GM19455 (cell line): ENCODE measurements at regions not wholly inside any gene's neighbourhood (a gene's known extent, or its start where the extent isn't known, plus 50 kb on each side); places are given as distances from the start of the nearest gene placed in this dataset.
"Not testable (repeated sequence)": the region's sequence is repeated elsewhere in the genome, so short reads cannot be mapped to it uniquely, and the experiment has no call there.

Experiments
- ATAC-seq: cut with Tn5 transposase; IDR thresholded peaks from one replicate; pipeline ENCODE4 v1.9.1; 2021; ENCODE audit not compliant: unreplicated experiment

GRCh38 chr2:3037196-3038194 is 340.1 kb downstream of the EIPR1 start:
- no peak for ATAC-seq

DNA sequence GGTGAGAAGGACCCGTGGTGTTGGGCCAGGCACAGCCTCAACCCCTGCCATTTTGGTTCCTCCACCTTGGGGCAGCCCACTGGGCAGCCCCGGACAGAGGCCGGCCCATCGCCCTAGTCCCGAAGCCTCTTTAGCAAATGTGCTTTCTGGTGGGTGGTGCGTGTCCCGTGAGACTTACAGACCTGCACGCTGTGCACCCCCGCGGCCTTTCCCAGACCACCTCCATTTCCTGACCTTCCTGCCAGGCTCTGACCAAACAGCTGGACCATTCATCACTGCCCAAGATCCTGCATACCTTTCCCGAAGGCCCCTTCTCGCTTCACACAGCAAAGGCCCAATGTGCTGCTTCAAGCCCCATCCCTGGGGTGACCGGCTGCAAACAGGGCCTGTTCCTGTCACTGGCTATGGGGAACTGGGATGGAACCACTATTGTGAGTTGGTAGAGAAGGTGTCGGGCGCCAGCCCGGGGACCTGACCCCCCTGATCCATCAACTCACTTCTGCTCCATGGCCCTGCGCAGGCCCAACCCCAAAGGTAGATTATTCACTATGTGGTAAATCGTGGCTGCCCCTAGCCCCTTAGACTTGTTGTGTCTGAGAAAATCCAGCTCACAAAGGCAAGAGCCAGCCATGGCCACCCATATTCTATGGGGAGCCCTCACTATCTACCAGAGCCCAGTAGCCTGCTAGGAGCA is 341.0 kb downstream of the EIPR1 start:
- ATAC-seq, result no peak

- no peak for ATAC-seq
These were observed 342.1 kb downstream of the EIPR1 start for GRCh38 chr2:3035385-3036050.

DNA sequence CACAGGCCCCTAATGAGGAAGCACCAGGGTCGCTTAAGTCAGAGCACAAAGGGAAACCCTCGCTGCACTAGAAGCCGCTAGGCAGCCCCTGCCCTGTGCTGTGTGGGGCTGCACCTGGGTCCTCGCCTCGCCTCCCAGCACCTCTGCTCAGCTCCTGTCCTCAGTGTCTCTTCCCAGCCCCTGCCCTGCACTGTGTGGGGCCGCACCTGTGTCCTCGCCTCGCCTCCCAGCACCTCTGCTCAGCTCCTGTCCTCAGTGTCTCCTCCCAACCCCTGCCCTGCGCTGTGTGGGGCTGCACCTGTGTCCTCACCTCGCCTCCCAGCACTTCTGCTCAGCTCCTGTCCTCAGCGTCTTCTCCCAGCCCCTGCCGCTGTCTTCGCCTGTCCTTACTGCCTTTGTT is 342.8 kb downstream of the EIPR1 start:
- ATAC-seq, result no peak

- no peak for ATAC-seq
These were observed 343.2 kb downstream of the EIPR1 start for GRCh38 chr2:3034396-3034795.

GRCh38 chr2:3033315-3033714 is 344.3 kb downstream of the EIPR1 start:
- no peak for ATAC-seq

DNA sequence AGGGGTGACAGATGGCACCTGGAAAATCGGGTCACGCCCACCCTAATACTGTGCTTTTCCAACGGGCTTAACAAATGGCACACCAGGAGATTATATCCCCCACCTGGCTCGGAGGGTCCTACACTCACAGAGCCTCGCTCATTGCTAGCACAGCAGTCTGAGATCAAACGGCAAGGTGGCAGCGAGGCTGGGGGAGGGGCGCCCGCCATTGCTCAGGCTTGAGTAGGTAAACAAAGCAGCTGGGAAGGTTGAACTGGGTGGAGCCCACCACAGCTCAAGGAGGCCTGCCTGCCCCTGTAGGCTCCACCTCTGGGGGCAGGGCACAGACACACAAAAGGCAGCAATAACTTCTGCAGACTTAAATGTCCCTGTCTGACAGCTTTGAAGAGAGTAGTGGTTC is 346.8 kb downstream of the EIPR1 start:
- ATAC-seq, result not testable (repeated sequence)

DNA sequence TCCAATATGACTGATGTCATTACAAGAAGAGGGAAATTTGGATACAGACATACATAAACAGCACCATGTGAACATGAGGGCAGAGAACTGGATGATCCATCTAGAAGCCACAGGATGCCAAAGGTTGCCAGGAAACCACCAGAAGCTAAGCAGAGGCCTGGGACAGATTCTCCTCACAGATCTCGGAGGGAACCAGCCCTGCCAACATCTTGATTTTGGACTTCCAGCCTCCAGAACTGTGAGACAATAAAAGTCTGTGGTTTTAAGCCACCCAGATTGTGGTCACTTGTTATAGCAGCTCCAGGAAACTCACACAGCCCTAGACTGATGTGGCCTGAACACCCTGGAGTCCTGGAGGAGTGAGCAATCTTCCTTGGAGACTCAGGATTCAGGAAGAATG is 351.6 kb downstream of the EIPR1 start:
- no peak for ATAC-seq

GRCh38 chr2:3025261-3025660 is 352.4 kb downstream of the EIPR1 start:
- no peak for ATAC-seq

DNA sequence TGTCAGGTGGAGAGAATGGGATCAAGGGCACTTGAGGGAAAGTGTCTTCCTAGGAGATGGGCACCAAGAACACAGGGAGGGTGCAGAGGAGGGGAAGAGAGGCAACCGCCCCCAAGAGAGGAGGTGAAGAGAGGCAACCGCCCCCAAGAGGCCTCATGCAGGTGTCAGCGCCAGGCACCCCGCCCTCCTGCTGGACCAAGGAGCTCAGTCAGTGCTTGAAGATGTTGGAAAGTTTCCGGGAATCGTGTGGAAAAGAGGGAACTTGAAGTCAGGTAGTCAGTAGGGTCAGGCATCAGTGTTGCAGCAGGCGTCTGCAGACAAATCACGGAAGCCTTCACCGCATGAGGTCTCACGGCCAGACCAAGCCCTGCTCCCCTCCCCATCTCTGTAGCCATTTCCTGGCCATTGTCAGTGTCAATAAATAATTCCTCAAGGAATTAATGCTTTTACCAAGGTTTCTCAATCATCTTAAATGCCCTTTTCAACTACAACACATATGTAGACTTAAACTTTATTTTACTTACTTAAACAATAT is 353.1 kb downstream of the EIPR1 start:
- no peak for ATAC-seq

DNA sequence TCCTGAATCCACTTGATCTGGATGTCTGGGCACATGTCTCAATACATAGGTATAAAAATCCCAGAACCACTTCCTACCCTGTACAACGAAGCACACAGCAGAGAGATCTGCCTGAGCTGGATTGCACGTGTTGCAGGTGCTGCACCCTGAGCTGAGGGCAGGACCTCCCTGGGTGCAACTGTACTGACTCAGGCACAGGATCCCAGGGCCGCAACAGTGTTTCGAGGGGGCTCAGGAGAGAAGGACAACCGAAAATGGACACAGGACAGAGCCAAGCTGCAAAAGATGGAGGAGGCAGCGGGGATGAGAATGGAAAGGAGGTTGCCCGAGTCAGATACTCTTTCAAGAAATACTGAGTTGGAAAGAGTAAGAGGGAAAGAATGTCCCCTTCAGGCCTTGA is 354.1 kb downstream of the EIPR1 start:
- no peak for ATAC-seq

- no peak for ATAC-seq
These were observed 354.7 kb downstream of the EIPR1 start for GRCh38 chr2:3022841-3023372.

- ATAC-seq, result no peak
These were observed 355.9 kb downstream of the EIPR1 start for GRCh38 chr2:3021720-3022119.

DNA sequence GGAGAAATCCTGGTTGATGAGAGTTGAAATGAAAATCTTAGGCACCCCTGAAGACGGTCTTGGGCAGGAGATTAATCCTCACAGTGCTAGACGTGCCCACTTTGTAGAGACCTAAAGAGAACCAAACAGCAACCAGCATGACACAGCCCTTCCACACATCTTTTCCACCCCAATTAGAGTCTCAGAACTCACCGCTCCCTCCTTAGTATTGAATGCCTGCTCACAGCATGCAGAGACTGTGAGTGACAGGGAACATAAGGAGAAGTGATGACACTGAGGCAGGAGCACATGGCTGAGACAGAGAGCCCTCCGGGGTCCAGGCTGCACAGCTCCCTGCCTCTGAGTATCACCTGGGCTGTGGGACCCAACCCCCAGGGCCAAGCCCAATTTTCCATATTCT is 367.6 kb downstream of the EIPR1 start:
- ATAC-seq, result no peak

DNA sequence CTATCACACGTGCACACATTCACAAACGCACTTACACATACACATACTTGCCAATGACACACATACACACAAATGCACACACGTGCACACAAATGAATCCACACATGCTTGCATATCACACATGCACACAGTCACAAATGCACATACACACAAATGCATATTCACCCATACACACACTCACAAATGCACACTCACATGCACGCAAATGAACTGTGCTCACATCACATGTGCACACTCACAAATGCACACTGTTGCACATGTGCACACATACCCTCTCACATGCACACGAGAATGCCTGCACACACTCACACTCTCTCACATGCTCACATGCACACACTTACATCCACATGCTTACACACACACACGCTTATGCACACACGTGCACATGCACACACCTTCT is 368.1 kb downstream of the EIPR1 start:
- ATAC-seq, result no peak

GRCh38 chr2:3009005-3009404 is 368.6 kb downstream of the EIPR1 start:
- no peak for ATAC-seq

GRCh38 chr2:3008561-3008960 is 369.1 kb downstream of the EIPR1 start:
- no peak for ATAC-seq

DNA sequence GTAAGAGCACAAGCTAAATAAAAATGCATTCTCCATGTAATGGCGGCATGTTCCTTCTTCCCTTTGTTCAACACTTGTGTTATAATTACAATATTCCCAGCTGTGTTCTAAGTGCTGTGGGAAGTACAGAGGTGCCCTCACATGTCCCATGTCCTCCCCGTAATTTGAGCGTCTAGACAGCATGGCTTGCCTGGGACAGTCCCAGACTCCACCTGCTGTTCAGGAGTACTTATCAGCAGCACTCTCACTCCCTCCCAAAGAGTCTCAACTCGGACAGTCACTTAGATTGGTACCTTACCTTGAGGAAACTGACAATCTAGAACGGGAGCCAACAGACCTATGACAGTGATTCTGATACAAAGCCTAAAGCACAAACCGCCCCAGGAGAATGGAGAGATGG is 370.5 kb downstream of the EIPR1 start:
- no peak for ATAC-seq

DNA sequence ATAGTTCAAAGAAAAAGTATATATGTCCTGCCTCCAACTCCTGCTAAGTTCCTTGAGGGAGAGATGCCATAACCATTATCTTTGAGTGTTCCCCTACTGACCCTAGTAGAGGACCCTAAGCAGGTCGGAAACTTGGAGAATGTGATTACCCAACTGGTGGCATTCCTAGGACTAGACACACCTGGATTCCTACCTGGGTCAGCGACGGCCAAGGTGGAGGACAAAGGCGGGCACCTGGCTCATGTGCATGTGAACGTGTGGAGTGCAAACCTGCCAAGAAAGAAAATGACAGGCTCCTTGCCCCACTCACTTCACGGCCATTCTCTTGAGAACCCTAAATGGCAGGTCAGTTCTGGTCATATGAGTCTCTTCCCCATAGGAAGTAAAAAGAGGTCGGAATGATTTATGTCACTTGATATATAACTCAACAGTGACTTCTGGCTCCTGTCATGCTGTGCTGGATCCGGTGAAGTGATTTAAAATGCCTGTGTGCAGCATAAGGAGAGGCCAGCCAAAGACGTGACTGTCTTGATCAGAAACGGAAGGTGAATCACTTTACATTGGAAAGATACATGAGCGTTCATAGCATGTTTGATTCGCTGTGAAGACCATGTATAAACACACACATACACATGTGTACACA is 371.6 kb downstream of the EIPR1 start:
- ATAC-seq, result no peak
